MM.1S (cell line): ENCODE measurements at regions not wholly inside any gene's neighbourhood (a gene's known extent, or its start where the extent isn't known, plus 50 kb on each side); places are given as distances from the start of the nearest gene placed in this dataset.

Experiments used
- EZH2 ChIP-seq: fragments of 300-600 bp; sonication (generic); optimal IDR thresholded peaks from 2 replicates; pipeline ENCODE3; 2017; ENCODE audit warnings: low read depth, mild to moderate bottlenecking, antibody characterized with exemption, low read length, mixed read lengths
- TF ChIP-seq, protein P1 (sequence below): fragments of 300-600 bp; sonication (generic); IDR thresholded peaks from 2 replicates; pipeline ENCODE4 v1.5.1; 2016; ENCODE audit warnings: antibody characterized with exemption, low read length, mixed read lengths

DNA sequence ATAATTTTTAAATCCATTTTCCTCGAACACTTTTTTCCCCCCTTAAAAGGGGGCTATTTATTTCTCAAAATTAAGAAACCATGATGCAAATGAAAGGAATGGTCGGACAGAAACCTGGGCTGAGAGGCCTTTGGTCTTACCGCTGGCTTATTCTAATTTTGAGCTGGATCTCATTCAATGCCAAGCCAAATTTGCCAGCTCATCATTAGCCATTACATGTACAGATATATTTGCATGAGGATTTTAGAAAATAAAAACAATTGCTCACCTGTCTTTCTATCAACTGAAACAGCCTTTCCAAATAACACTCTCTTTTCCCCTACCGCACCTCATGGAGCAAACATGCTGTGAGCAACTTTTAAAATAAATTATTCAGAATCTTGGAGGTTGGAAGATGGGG lies 219.5 kb upstream of the DTNBP1 start:
- TF ChIP-seq, protein P1, sequence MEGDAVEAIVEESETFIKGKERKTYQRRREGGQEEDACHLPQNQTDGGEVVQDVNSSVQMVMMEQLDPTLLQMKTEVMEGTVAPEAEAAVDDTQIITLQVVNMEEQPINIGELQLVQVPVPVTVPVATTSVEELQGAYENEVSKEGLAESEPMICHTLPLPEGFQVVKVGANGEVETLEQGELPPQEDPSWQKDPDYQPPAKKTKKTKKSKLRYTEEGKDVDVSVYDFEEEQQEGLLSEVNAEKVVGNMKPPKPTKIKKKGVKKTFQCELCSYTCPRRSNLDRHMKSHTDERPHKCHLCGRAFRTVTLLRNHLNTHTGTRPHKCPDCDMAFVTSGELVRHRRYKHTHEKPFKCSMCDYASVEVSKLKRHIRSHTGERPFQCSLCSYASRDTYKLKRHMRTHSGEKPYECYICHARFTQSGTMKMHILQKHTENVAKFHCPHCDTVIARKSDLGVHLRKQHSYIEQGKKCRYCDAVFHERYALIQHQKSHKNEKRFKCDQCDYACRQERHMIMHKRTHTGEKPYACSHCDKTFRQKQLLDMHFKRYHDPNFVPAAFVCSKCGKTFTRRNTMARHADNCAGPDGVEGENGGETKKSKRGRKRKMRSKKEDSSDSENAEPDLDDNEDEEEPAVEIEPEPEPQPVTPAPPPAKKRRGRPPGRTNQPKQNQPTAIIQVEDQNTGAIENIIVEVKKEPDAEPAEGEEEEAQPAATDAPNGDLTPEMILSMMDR: no peak
- no peak for TF ChIP-seq EZH2
